HepG2 (cell line): ENCODE measurements at regions not wholly inside any gene's neighbourhood (a gene's known extent, or its start where the extent isn't known, plus 50 kb on each side); places are given as distances from the start of the nearest gene placed in this dataset.

ENCODE experiments used
- ATAC-seq: fragments of 200-7000 bp; cut with Tn5 transposase; 3 replicates; pipeline ENCODE4 v1.9.1; 2020; ENCODE audit warnings: mild to moderate bottlenecking, moderate library complexity
- BruUV-seq: library from RNA; stranded (reverse); fragments of 400-500 nt; replicated peaks from 2 replicates; lab custom pipeline; 2021; lab: Mats Ljungman, UMichigan
- CTCF ChIA-PET: fragments of 300-600 bp; formaldehyde crosslinking; extraction: SDS; loops from one replicate; lab custom pipeline; 2021; ENCODE audit warnings: low total read pairs, inconsistent platforms, low intra/inter-chr PET ratio; lab: Yijun Ruan, JAX
- POLR2A ChIA-PET: fragments of 350-600 bp; sonication (Branson Sonifier 250); formaldehyde crosslinking; loops from one replicate; lab custom pipeline; 2020; ENCODE audit warnings: antibody characterized with exemption, inconsistent platforms; lab: Yijun Ruan, JAX
- DNase-seq: peaks from one replicate; pipeline ENCODE4 v3.0.0-alpha.2; 2015; ENCODE audit warnings: low spot score
- FAIRE-seq: peaks from 3 replicates; lab custom pipeline; 2011; peaks lifted over from hg19 to GRCh38; lab: Jason Lieb, UNC
- H2AFZ ChIP-seq: one replicate; pipeline ENCODE4 v1.6.1; 2011; ENCODE audit warnings: low read length, inconsistent platforms
- H3K27ac ChIP-seq: fragments of 300-600 bp; 3 replicates; pipeline ENCODE4 v1.8.0; 2011; ENCODE audit warnings: mixed run types, mild to moderate bottlenecking, mixed read lengths, low read length, inconsistent platforms; ENCODE audit not compliant: insufficient read depth; ENCODE audit errors: extremely low read length
- H3K27me3 ChIP-seq, 2 experiments: fragments of 200-600 bp in 1 of 2; 2 replicates in 1 of 2; 3 replicates in 1 of 2; pipeline versions ENCODE4 v1.6.0 to v1.8.0; 2011; ENCODE audit warnings: low read length in 2 of 2, mild to moderate bottlenecking in 2 of 2, moderate library complexity in 2 of 2, inconsistent platforms in 1 of 2; ENCODE audit not compliant: insufficient read depth in 2 of 2, control insufficient read depth in 1 of 2
- H3K36me3 ChIP-seq, 2 experiments: fragments of 200-600 bp in 1 of 2; replicated peaks in 1 of 2; 2 replicates in 1 of 2; 3 replicates in 1 of 2; pipeline versions ENCODE4 v1.5.1 to v1.8.0; 2011; ENCODE audit warnings: low read length in 2 of 2, inconsistent platforms in 1 of 2; ENCODE audit not compliant: insufficient read depth in 2 of 2, control insufficient read depth in 1 of 2
- H3K4me1 ChIP-seq: 2 replicates; pipeline ENCODE4 v1.5.1; 2012; ENCODE audit warnings: low read length, inconsistent platforms; ENCODE audit not compliant: insufficient read depth
- H3K4me2 ChIP-seq: 2 replicates; pipeline ENCODE4 v1.6.0; 2011; ENCODE audit warnings: low read depth, low read length, inconsistent platforms
- H3K4me3 ChIP-seq, 3 experiments: fragments of 200-600 bp in 1 of 3; sonication (generic), shearing (Covaris generic) in 1 of 3; replicated peaks in 1 of 3; 2 replicates each; pipeline ENCODE4 v1.5.1; 2011 to 2016; ENCODE audit warnings: low read length in 3 of 3, inconsistent platforms in 2 of 3, low read depth in 2 of 3, mild to moderate bottlenecking in 2 of 3, control low read depth in 1 of 3, mixed read lengths in 1 of 3; ENCODE audit not compliant: insufficient read depth in 1 of 3
- H3K79me2 ChIP-seq: one replicate; pipeline ENCODE4 v1.6.1; 2011; ENCODE audit warnings: low read length, inconsistent platforms; ENCODE audit not compliant: insufficient read depth
- H3K9ac ChIP-seq: 2 replicates; pipeline ENCODE4 v1.6.0; 2011; ENCODE audit warnings: mild to moderate bottlenecking, low read depth, low read length, inconsistent platforms; ENCODE audit not compliant: insufficient read depth
- H3K9me3 ChIP-seq: 2 replicates; pipeline ENCODE4 v1.5.1; 2012; ENCODE audit warnings: mild to moderate bottlenecking, low read length
- H4K20me1 ChIP-seq: 2 replicates; pipeline ENCODE4 v1.6.0; 2011; ENCODE audit warnings: inconsistent platforms, mild to moderate bottlenecking, low read length, moderate library complexity; ENCODE audit not compliant: insufficient read depth
- ARHGAP35 ChIP-seq: sonication (generic); formaldehyde crosslinking; IDR thresholded peaks from 2 replicates; pipeline ENCODE4 v1.9.0; 2022; ENCODE audit warnings: mild to moderate bottlenecking, inconsistent platforms, moderate library complexity, missing genetic modification reagents, borderline replicate concordance
- MTF1 ChIP-seq: sonication (generic); formaldehyde crosslinking; IDR thresholded peaks from 2 replicates; pipeline ENCODE4 v1.5.0; 2020; ENCODE audit warnings: missing genetic modification reagents
- NR2F1 ChIP-seq, 2 experiments: fragments of 450-650 bp in 1 of 2; formaldehyde crosslinking in 1 of 2; IDR thresholded peaks; 2 replicates each; pipeline versions ENCODE4 v1.5.0 to v1.6.1; 2016 to 2020; ENCODE audit warnings: mild to moderate bottlenecking in 1 of 2, missing compliant biosample characterization in 1 of 2, missing genetic modification reagents in 1 of 2, moderate library complexity in 1 of 2
- RBM22 ChIP-seq: fragments of 200-400 bp; formaldehyde crosslinking; optimal IDR thresholded peaks from 2 replicates; pipeline ENCODE3; 2017; ENCODE audit warnings: mild to moderate bottlenecking, low read length, moderate library complexity
- RORA ChIP-seq: sonication (generic); formaldehyde crosslinking; IDR thresholded peaks from 2 replicates; pipeline ENCODE4 v1.5.0; 2020; ENCODE audit warnings: mild to moderate bottlenecking, missing genetic modification reagents, moderate library complexity
- TCF7L2 ChIP-seq: IDR thresholded peaks from 2 replicates; pipeline ENCODE4 v1.6.1; 2011; ENCODE audit warnings: mild to moderate bottlenecking, low read depth, low read length, moderate library complexity
- ZNF614 ChIP-seq: IDR thresholded peaks from 2 replicates; pipeline ENCODE4 v1.6.1; 2018; ENCODE audit warnings: missing biosample characterization, missing genetic modification reagents, inconsistent platforms, borderline replicate concordance
- WGBS: methylation state at CpG from one replicate; pipeline ENCODE4 v1.1.6; 2017; ENCODE audit warnings: low lambda C conversion rate; 5-methylcytosine and 5-hydroxymethylcytosine counted together
- in situ Hi-C: cut with HindIII; loops from 2 replicates; pipeline ENCODE4 v1.10.0; 2017; ENCODE audit warnings: low pct_unique_long_range_greater_than_20kb; ENCODE audit not compliant: extremely low pct_ligation_motif_present
- intact Hi-C: fragments of 100-400 bp; cut with micrococcal nuclease; formaldehyde crosslinking; loops from one replicate; pipeline ENCODE4 v1.10.0; 2022; ENCODE audit not compliant: unreplicated experiment
- TF ChIP-seq, protein P1 (sequence below): IDR thresholded peaks from 2 replicates; pipeline ENCODE4 v1.6.1; 2016
- TF ChIP-seq, protein P2 (sequence below): sonication (generic); IDR thresholded peaks from 2 replicates; pipeline ENCODE4 v1.6.1; 2016; ENCODE audit warnings: low read depth, borderline replicate concordance

- no peak for FAIRE-seq
- H2AFZ ChIP-seq: no peak overlapping the region
Observed at GRCh38 chr5:130424341-130424740, 520.1 kb downstream of the CHSY3 start.

GRCh38 chr5:130402906-130403305 is 498.6 kb downstream of the CHSY3 start:
- H4K20me1 ChIP-seq: no peaks in the 10 kb centered on the region
- CTCF ChIA-PET: no interaction called here
- H2AFZ ChIP-seq: no peak overlapping the region
- no peak for ATAC-seq
- peaks cover 42% of the 10 kb centered on the region for H3K9me3 ChIP-seq
- no peak overlapping the region for H3K27ac ChIP-seq
- H3K4me1 ChIP-seq: no peaks in the 10 kb centered on the region
- 12% methylated on average over 6 of the region's 7 CpGs for WGBS
- TF ChIP-seq, protein P1, sequence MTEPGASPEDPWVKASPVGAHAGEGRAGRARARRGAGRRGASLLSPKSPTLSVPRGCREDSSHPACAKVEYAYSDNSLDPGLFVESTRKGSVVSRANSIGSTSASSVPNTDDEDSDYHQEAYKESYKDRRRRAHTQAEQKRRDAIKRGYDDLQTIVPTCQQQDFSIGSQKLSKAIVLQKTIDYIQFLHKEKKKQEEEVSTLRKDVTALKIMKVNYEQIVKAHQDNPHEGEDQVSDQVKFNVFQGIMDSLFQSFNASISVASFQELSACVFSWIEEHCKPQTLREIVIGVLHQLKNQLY: no peak
- TF ChIP-seq, protein P2, sequence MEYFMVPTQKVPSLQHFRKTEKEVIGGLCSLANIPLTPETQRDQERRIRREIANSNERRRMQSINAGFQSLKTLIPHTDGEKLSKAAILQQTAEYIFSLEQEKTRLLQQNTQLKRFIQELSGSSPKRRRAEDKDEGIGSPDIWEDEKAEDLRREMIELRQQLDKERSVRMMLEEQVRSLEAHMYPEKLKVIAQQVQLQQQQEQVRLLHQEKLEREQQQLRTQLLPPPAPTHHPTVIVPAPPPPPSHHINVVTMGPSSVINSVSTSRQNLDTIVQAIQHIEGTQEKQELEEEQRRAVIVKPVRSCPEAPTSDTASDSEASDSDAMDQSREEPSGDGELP: no peak
- TF ChIP-seq RORA (CRISPR knock-in tag): no peak
- no peak for TF ChIP-seq ZNF614
- TF ChIP-seq MTF1 (CRISPR knock-in tag): no peak
- no peak for TF ChIP-seq TCF7L2
- no peak overlapping the region for H3K9ac ChIP-seq
- POLR2A ChIA-PET: no interaction called here
- FAIRE-seq: no peak
- H3K4me3 ChIP-seq: no peak overlapping the region
- no peaks in the 10 kb centered on the region for H3K36me3 ChIP-seq
- intact Hi-C loops (no loop called here), in situ Hi-C loops (no loop called here)
- no peaks in the 10 kb centered on the region for H3K79me2 ChIP-seq
- BruUV-seq: no TSS peak
- DNase-seq: no peak
- no peaks in the 10 kb centered on the region for H3K27me3 ChIP-seq
- no peak overlapping the region for H3K4me2 ChIP-seq

More at GRCh38 chr5:130424341-130424740, 520.1 kb downstream of the CHSY3 start:
- no peak for DNase-seq
- ChIA-PET CTCF (no interaction called here), POLR2A (no interaction called here)
- Histone ChIP-seq H3K36me3 (no peaks in the 10 kb centered on the region), H3K4me1 (no peaks in the 10 kb centered on the region), H4K20me1 (no peaks in the 10 kb centered on the region), H3K4me2 (no peak overlapping the region), H3K27me3 (no peaks in the 10 kb centered on the region), H3K9me3 (peaks cover 71% of the 10 kb centered on the region), H3K4me3 (no peak overlapping the region), H3K9ac (no peak overlapping the region), H3K27ac (no peak overlapping the region), H3K79me2 (no peaks in the 10 kb centered on the region)
- TF ChIP-seq RBM22 (no peak), NR2F1 (CRISPR knock-in tag; IDR thresholded peaks at IDR 0.05) (no peak), ARHGAP35 (CRISPR knock-in tag) (no peak)
- ATAC-seq: no peak
- in situ Hi-C loops: no loop called here
- 0% methylated on average over 2 of the region's 2 CpGs for WGBS
- no TSS peak for BruUV-seq
- intact Hi-C loops: no loop called here
